Activated CD8-positive, alpha-beta T cell treated with anti-CD3 and anti-CD28 coated beads, Interleukin-2, amount 10 ng/mL, durations not matched to agents 7 days and 5 days (primary cell): ENCODE measurements at regions not wholly inside any gene's neighbourhood (a gene's known extent, or its start where the extent isn't known, plus 50 kb on each side); places are given as distances from the start of the nearest gene placed in this dataset.
"Not testable (repeated sequence)": the region's sequence is repeated elsewhere in the genome, so short reads cannot be mapped to it uniquely, and the experiment has no call there.

Experiments
- ATAC-seq: fragments of 150-1000 bp; cut with Tn5 transposase; one replicate; pipeline ENCODE4 v1.10.0; 2021; ENCODE audit warnings: moderate library complexity
- CTCF ChIA-PET: fragments of 350-600 bp; sonication (Branson Sonifier 250); formaldehyde crosslinking; loops from one replicate; lab custom pipeline; 2021; ENCODE audit warnings: antibody characterized with exemption; lab: Charles Lee
- POLR2A ChIA-PET: fragments of 350-600 bp; sonication (Branson Sonifier 250); formaldehyde crosslinking; loops from one replicate; lab custom pipeline; 2021; ENCODE audit warnings: antibody characterized with exemption; lab: Charles Lee
- DNase-seq: peaks from one replicate; pipeline ENCODE4 v3.0.0-alpha.2; 2020
- H3K27ac Mint-ChIP-seq: one replicate; pipeline ENCODE4 v1.8.0; 2021; ENCODE audit warnings: mild to moderate bottlenecking, mixed read lengths
- H3K27me3 Mint-ChIP-seq: one replicate; pipeline ENCODE4 v1.8.0; 2021; ENCODE audit warnings: low read depth, mixed read lengths
- H3K36me3 Mint-ChIP-seq: one replicate; pipeline ENCODE4 v1.8.0; 2021; ENCODE audit warnings: low read depth, mixed read lengths
- H3K4me1 Mint-ChIP-seq: one replicate; pipeline ENCODE4 v1.8.0; 2021; ENCODE audit warnings: low read depth, mixed read lengths
- H3K4me3 Mint-ChIP-seq: one replicate; pipeline ENCODE4 v1.8.0; 2021; ENCODE audit warnings: mild to moderate bottlenecking, mixed read lengths
- H3K9me3 Mint-ChIP-seq: one replicate; pipeline ENCODE4 v1.8.0; 2022; ENCODE audit warnings: mixed read lengths; ENCODE audit not compliant: insufficient read depth

DNA sequence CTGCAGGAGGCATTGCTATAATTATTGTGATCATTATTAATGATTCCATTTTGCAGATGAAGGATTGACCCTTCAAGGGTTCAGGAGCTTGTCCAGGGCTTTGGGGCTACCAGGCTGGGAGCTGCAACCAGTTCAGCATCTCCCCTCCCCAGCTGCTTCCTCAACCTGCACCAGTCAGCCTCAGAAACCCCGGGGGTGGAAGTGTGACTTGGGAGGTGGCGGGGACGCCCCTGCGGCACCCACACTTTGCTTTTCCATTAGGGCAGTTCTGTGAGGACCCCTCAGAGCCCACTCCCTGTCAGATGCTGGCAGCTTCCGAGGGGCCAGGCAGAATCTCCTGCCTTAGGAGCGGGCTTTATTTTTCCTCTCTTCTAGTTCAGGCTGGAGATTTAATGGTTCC, 85.6 kb downstream of the OLFM1 start:
- Mint-ChIP-seq H3K27me3 (no peaks in the 10 kb centered on the region), H3K27ac (no peak overlapping the region), H3K4me1 (no peaks in the 10 kb centered on the region), H3K4me3 (no peak overlapping the region), H3K9me3 (no peaks in the 10 kb centered on the region), H3K36me3 (no peaks in the 10 kb centered on the region)
- ChIA-PET POLR2A (no interaction called here), CTCF (no interaction called here)
- DNase-seq (no peak), ATAC-seq (no peak)

- H3K27me3 Mint-ChIP-seq, result no peaks in the 10 kb centered on the region
Observed at GRCh38 chr9:135174248-135174647, 86.8 kb downstream of the OLFM1 start.

DNA sequence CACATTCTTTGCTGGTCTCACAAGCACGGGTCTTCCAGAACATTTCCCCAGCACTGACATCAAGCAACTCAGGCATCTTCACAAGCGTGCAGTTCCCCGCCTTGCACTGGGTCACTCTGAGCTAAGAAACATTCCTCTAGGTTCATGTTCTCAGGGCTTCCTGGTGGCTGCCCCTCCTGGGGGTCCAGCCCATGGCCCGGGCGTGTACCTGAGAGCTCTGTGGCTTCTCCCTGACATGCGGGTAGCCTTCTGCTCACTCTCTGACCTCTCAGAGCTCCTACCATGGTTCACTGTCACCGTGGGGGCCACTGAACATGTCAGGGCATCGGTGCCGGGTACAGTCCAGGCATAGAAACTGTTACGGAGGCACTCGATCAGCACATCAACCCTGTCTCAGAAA, 87.5 kb downstream of the OLFM1 start:
- no peaks in the 10 kb centered on the region for H3K27me3 Mint-ChIP-seq
- POLR2A ChIA-PET, result no interaction called here
- CTCF ChIA-PET, result no interaction called here
- H3K4me3 Mint-ChIP-seq, result no peak overlapping the region
- H3K9me3 Mint-ChIP-seq, result no peaks in the 10 kb centered on the region
- no peaks in the 10 kb centered on the region for H3K4me1 Mint-ChIP-seq
- no peak overlapping the region for H3K27ac Mint-ChIP-seq
- no peaks in the 10 kb centered on the region for H3K36me3 Mint-ChIP-seq
- ATAC-seq (no peak), DNase-seq (no peak)

More at GRCh38 chr9:135174248-135174647, 86.8 kb downstream of the OLFM1 start:
- Mint-ChIP-seq H3K27ac (no peak overlapping the region), H3K9me3 (no peaks in the 10 kb centered on the region), H3K36me3 (no peaks in the 10 kb centered on the region), H3K4me1 (no peaks in the 10 kb centered on the region), H3K4me3 (no peak overlapping the region)
- POLR2A ChIA-PET, result no interaction called here
- DNase-seq (no peak), ATAC-seq (no peak)
- CTCF ChIA-PET, result no interaction called here

- Mint-ChIP-seq H3K9me3 (no peaks in the 10 kb centered on the region), H3K36me3 (no peaks in the 10 kb centered on the region), H3K4me1 (no peaks in the 10 kb centered on the region), H3K27ac (no peak overlapping the region), H3K4me3 (no peak overlapping the region), H3K27me3 (no peaks in the 10 kb centered on the region)
- ChIA-PET CTCF (no interaction called here), POLR2A (no interaction called here)
- ATAC-seq (no peak), DNase-seq (no peak)
Observed at GRCh38 chr9:135176284-135176683, 88.8 kb downstream of the OLFM1 start.

DNA sequence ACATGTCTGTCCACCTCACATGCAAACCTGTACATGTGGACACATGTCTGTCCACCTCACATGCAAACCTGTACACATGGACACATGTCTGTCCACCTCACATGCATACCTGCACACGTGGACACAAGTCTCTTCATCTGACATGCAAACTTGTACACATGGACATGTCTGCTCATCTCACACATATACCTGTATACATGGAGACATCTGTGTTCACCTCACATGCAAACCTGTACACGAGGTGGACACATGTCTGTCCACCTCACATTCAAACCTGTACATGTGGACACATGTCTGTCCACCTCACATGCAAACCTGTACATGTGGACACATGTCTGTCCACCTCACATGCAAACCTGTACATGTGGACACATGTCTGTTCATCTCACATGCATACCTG, 90.1 kb downstream of the OLFM1 start:
- POLR2A ChIA-PET, result not testable (repeated sequence)

GRCh38 chr9:135178498-135178897, 91.0 kb downstream of the OLFM1 start:
- Mint-ChIP-seq H3K36me3 (no peaks in the 10 kb centered on the region), H3K27ac (no peak overlapping the region), H3K9me3 (no peaks in the 10 kb centered on the region), H3K4me1 (no peaks in the 10 kb centered on the region), H3K4me3 (no peak overlapping the region), H3K27me3 (no peaks in the 10 kb centered on the region)
- no peak for ATAC-seq
- POLR2A ChIA-PET, result no interaction called here
- CTCF ChIA-PET, result no interaction called here
- DNase-seq, result no peak

More for the DNA sequence above, 90.1 kb downstream of the OLFM1 start:
- H3K4me1 Mint-ChIP-seq, H3K27me3 Mint-ChIP-seq, H3K9me3 Mint-ChIP-seq, H3K36me3 Mint-ChIP-seq, H3K4me3 Mint-ChIP-seq, CTCF ChIA-PET, DNase-seq, H3K27ac Mint-ChIP-seq, ATAC-seq: not testable (repeated sequence)

DNA sequence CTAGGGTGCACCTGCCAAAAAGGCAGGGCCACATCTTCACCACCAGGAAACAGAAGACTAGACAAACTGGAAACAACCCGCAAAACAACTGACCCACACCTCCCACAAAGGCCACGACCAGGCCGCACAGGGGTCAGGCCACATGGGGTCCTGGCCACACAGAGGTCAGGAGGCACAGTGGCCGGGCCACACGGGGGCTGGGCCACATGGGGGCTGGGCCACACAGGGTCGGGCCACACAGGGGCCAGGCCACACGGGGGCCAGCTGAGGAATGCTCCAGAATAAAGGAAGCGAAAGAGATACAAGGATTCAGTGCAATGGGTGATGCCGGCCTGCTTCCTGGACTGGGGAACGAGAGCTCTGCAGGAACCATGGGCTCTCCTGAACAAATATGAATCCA, 91.6 kb downstream of the OLFM1 start:
- Mint-ChIP-seq H3K27me3 (no peaks in the 10 kb centered on the region), H3K9me3 (no peaks in the 10 kb centered on the region), H3K4me3 (no peak overlapping the region), H3K36me3 (no peaks in the 10 kb centered on the region), H3K4me1 (no peaks in the 10 kb centered on the region), H3K27ac (no peak overlapping the region)
- no peak for ATAC-seq
- DNase-seq, result no peak
- ChIA-PET POLR2A (no interaction called here), CTCF (no interaction called here)

GRCh38 chr9:135179976-135180375, 92.5 kb downstream of the OLFM1 start:
- ChIA-PET CTCF (no interaction called here), POLR2A (no interaction called here)
- ATAC-seq, result no peak
- Mint-ChIP-seq H3K9me3 (no peaks in the 10 kb centered on the region), H3K27me3 (no peaks in the 10 kb centered on the region), H3K4me3 (no peak overlapping the region), H3K36me3 (no peaks in the 10 kb centered on the region), H3K27ac (no peak overlapping the region), H3K4me1 (no peaks in the 10 kb centered on the region)
- DNase-seq, result no peak

DNA sequence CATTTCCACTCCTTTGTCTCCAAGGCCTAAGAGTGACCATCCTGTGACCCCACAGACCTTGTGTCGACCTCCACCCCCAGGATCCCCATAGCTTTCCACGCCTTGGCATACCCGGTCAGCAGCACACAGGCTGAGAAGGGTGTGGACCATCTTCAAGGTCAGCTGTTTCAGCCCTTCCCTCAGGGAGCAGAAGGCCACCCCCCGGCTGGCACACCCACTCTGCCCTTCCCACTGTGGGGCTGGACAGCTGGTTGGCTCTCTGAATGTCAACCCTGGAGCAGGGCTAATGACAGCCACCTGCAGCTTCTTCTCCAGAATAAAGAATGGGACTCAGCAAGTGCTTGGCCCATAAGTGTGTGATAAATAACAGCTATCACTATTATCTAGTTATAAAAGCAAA, 93.1 kb downstream of the OLFM1 start:
- ATAC-seq (no peak), DNase-seq (no peak)
- no peaks in the 10 kb centered on the region for H3K36me3 Mint-ChIP-seq
- no peak overlapping the region for H3K4me3 Mint-ChIP-seq
- H3K4me1 Mint-ChIP-seq, result no peaks in the 10 kb centered on the region
- CTCF ChIA-PET, result no interaction called here
- H3K27ac Mint-ChIP-seq, result no peak overlapping the region
- no peaks in the 10 kb centered on the region for H3K27me3 Mint-ChIP-seq
- POLR2A ChIA-PET, result no interaction called here
- no peaks in the 10 kb centered on the region for H3K9me3 Mint-ChIP-seq

DNA sequence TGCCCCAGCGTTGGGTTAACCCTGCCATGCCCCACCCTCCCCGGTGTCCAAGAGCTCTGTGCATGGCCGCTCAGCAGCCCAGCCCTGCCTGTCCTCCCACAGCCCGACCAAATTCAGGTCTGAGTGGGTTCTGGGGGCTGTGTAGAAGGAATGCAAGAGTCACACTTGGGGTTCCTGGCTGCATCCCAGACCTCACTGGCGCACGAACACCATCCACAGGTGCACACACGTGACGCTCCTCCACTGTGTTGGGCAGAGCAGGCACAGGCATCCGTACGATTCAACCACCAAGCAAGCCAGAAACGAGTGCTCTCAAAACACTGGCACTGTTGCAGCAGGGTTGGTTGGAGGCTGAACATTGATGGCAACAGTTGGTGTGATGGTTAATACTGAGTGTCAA, 93.9 kb downstream of the OLFM1 start:
- POLR2A ChIA-PET, result no interaction called here
- Mint-ChIP-seq H3K27me3 (no peaks in the 10 kb centered on the region), H3K4me3 (no peak overlapping the region), H3K9me3 (no peaks in the 10 kb centered on the region), H3K36me3 (no peaks in the 10 kb centered on the region), H3K4me1 (no peaks in the 10 kb centered on the region), H3K27ac (no peak overlapping the region)
- ATAC-seq (no peak), DNase-seq (no peak)
- CTCF ChIA-PET, result no interaction called here

DNA sequence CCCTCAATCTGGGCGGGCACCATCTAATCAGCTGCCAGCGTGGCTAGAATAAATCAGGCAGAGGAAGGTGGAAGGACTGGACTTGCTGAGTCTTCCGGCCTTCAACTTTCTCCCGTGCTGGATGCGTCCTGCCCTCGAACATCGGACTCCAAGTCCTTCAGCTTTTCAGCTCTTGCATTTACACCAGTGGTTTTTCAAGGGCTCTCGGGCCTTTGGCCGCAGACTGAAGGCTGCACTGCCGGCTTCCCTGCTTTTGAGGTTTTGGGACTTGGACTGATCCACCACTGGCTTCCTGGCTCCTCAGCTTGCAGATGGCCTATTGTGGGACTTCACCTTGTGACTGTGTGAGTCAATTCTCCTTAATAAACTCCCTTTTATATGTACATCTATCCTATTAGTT, 94.4 kb downstream of the OLFM1 start:
- H3K9me3 Mint-ChIP-seq, CTCF ChIA-PET, DNase-seq, H3K27ac Mint-ChIP-seq, H3K27me3 Mint-ChIP-seq, POLR2A ChIA-PET, H3K4me3 Mint-ChIP-seq, H3K36me3 Mint-ChIP-seq, ATAC-seq, H3K4me1 Mint-ChIP-seq: not testable (repeated sequence)

DNA sequence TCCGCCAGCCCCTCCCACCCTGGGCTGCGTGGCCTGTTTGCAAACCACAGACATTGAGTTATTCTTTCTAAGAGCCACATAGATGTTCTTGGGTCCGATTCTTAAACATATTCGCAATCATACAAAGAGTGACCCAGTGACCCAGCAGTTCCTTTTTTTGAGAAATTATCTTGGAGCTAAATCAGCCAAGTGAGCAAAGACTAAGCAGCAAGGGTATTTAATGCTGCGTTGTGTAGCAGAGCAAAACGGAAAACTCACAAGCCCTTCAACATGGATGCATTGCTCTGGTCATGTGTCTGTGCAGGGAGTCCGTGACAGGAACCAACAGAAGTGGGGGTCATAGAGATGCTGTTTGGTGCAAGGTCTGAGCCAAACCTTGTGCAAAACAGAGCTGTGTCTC, 95.6 kb downstream of the OLFM1 start:
- CTCF ChIA-PET, result no interaction called here
- H3K4me3 Mint-ChIP-seq, result no peak overlapping the region
- POLR2A ChIA-PET, result no interaction called here

GRCh38 chr9:135183528-135184180, 96.2 kb downstream of the OLFM1 start:
- no peak overlapping the region for H3K4me3 Mint-ChIP-seq

More for the DNA sequence above, 95.6 kb downstream of the OLFM1 start:
- Mint-ChIP-seq H3K27me3 (no peaks in the 10 kb centered on the region), H3K9me3 (no peaks in the 10 kb centered on the region), H3K4me1 (no peaks in the 10 kb centered on the region), H3K36me3 (no peaks in the 10 kb centered on the region), H3K27ac (no peak overlapping the region)
- ATAC-seq (no peak), DNase-seq (no peak)

More at GRCh38 chr9:135183528-135184180, 96.2 kb downstream of the OLFM1 start:
- ChIA-PET POLR2A (no interaction called here), CTCF (no interaction called here)
- H3K9me3 Mint-ChIP-seq, result no peaks in the 10 kb centered on the region
- DNase-seq (no peak), ATAC-seq (no peak)
- no peaks in the 10 kb centered on the region for H3K36me3 Mint-ChIP-seq
- no peak overlapping the region for H3K27ac Mint-ChIP-seq
- no peaks in the 10 kb centered on the region for H3K27me3 Mint-ChIP-seq
- H3K4me1 Mint-ChIP-seq, result no peaks in the 10 kb centered on the region
